ENCODE measurements at regions not wholly inside any gene's neighbourhood (a gene's known extent, or its start where the extent isn't known, plus 50 kb on each side); places are given as distances from the start of the nearest gene placed in this dataset.
"Not testable (repeated sequence)": the region's sequence is repeated elsewhere in the genome, so short reads cannot be mapped to it uniquely, and the experiment has no call there.

GRCh38 chr1:99078529-99078928, 73.9 kb upstream of the PLPPR5 start:
- TF ChIP-seq CTCF (conservative IDR thresholded peaks at IDR 0.05); EZH2 (IDR thresholded peaks at IDR 0.05; ENCODE audit: low read depth): not testable (repeated sequence)

Measured in PC-9 (cell line).